Adrenal gland (tissue), 5 donors: ENCODE measurements at regions not wholly inside any gene's neighbourhood (a gene's known extent, or its start where the extent isn't known, plus 50 kb on each side); places are given as distances from the start of the nearest gene placed in this dataset.

ENCODE experiments used
- POLR2A ChIP-seq, 2 donors: fragments of 450-650 bp; IDR thresholded peaks; one replicate each; pipeline ENCODE4 v1.6.1; 2017; ENCODE audit warnings: antibody characterized with exemption in 2 of 2, mild to moderate bottlenecking in 2 of 2, moderate library complexity in 1 of 2
- TF ChIP-seq, protein P1 (sequence below), 6 experiments: fragments of 450-650 bp in 4 of 6; fragments of 200-600 bp in 2 of 6; sonication (generic) in 1 of 6; IDR thresholded peaks; 1 replicate in 5 of 6; 2 replicates in 1 of 6; pipeline versions ENCODE4 v1.5.1 to v1.8.0; 2016 to 2021; ENCODE audit warnings: antibody characterized with exemption in 6 of 6, mild to moderate bottlenecking in 2 of 6, moderate library complexity in 1 of 6
- donor health status: DM: no; HTN: no; CAD: no.

DNA sequence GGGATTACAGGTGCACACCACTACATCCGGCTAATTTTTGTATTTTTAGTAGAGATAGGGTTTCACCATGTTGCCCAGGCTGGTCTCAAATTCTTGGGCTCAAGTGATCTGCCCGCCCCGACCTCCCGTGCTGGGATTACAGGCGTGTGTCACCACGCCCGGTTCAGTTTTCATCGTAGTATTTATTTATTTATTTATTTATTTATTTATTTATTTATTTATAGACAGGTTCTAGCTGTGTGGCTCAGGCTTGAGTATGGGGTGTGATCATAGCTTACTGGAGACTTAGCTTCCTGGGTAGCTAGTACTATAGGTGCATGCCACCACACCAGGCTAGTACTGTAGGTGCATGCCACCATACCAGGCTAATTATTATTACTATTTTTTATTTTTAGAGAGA is 64.1 kb upstream of the STOX2 start:
- TF ChIP-seq POLR2A (IDR thresholded peaks at IDR 0.05), result no peak
- TF ChIP-seq, protein P1, sequence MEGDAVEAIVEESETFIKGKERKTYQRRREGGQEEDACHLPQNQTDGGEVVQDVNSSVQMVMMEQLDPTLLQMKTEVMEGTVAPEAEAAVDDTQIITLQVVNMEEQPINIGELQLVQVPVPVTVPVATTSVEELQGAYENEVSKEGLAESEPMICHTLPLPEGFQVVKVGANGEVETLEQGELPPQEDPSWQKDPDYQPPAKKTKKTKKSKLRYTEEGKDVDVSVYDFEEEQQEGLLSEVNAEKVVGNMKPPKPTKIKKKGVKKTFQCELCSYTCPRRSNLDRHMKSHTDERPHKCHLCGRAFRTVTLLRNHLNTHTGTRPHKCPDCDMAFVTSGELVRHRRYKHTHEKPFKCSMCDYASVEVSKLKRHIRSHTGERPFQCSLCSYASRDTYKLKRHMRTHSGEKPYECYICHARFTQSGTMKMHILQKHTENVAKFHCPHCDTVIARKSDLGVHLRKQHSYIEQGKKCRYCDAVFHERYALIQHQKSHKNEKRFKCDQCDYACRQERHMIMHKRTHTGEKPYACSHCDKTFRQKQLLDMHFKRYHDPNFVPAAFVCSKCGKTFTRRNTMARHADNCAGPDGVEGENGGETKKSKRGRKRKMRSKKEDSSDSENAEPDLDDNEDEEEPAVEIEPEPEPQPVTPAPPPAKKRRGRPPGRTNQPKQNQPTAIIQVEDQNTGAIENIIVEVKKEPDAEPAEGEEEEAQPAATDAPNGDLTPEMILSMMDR (IDR thresholded peaks at IDR 0.05), result no peak
